K562 (cell line): ENCODE measurements at regions not wholly inside any gene's neighbourhood (a gene's known extent, or its start where the extent isn't known, plus 50 kb on each side); places are given as distances from the start of the nearest gene placed in this dataset.

ENCODE experiments used
- CREB1 ChIP-seq, 2 experiments: sonication (generic) in 1 of 2; formaldehyde crosslinking in 1 of 2; IDR thresholded peaks; 2 replicates each; pipeline versions ENCODE4 v1.6.1 to v1.8.0; 2012 to 2022; ENCODE audit warnings: inconsistent platforms in 1 of 2, mild to moderate bottlenecking in 1 of 2, missing genetic modification reagents in 1 of 2, moderate library complexity in 1 of 2
- CTBP1 ChIP-seq: fragments of 450-650 bp; IDR thresholded peaks from 2 replicates; pipeline ENCODE4 v1.6.1; 2016; ENCODE audit warnings: borderline replicate concordance
- CXXC5 ChIP-seq: fragments of 250-450 bp; sonication (Bioruptor Pico); IDR thresholded peaks from 2 replicates; pipeline ENCODE4 v1.8.0; 2022; ENCODE audit warnings: inconsistent platforms, mild to moderate bottlenecking, moderate library complexity
- EGR1 ChIP-seq: fragments of 450-650 bp; conservative IDR thresholded peaks from 2 replicates; pipeline ENCODE4 v1.6.1; 2017; ENCODE audit warnings: mild to moderate bottlenecking
- ELK1 ChIP-seq: sonication (generic); formaldehyde crosslinking; IDR thresholded peaks from 2 replicates; pipeline ENCODE4 v1.8.1; 2022; ENCODE audit warnings: missing genetic modification reagents
- FOXK2 ChIP-seq, 2 experiments: fragments of 450-650 bp; IDR thresholded peaks in 1 of 2; conservative IDR thresholded peaks in 1 of 2; 2 replicates each; pipeline ENCODE4 v1.6.1; 2016; ENCODE audit warnings: low read depth in 2 of 2, mild to moderate bottlenecking in 1 of 2
- GTF2F1 ChIP-seq: IDR thresholded peaks from 2 replicates; pipeline ENCODE4 v1.6.1; 2011; ENCODE audit warnings: low read depth, low read length, improper control_type of control experiment
- HDAC3 ChIP-seq: fragments of 450-650 bp; IDR thresholded peaks from 2 replicates; pipeline ENCODE4 v1.6.1; 2018; ENCODE audit warnings: borderline replicate concordance, mild to moderate bottlenecking, moderate library complexity; ENCODE audit not compliant: partially characterized antibody
- HMG20A ChIP-seq: fragments of 450-650 bp; formaldehyde crosslinking; conservative IDR thresholded peaks from 2 replicates; pipeline ENCODE4 v1.4.0; 2020; ENCODE audit warnings: mild to moderate bottlenecking, mixed read lengths
- HMGN3 ChIP-seq: IDR thresholded peaks from 2 replicates; pipeline ENCODE4 v1.6.1; 2011; ENCODE audit warnings: borderline replicate concordance, low read depth, mild to moderate bottlenecking, mixed read lengths, low read length; ENCODE audit not compliant: insufficient read length; ENCODE audit errors: extremely low read depth
- MTA2 ChIP-seq: fragments of 450-650 bp; IDR thresholded peaks from 2 replicates; pipeline ENCODE4 v1.6.1; 2016; ENCODE audit warnings: low read depth
- MYNN ChIP-seq, 2 experiments: sonication (generic); formaldehyde crosslinking in 1 of 2; IDR thresholded peaks; 2 replicates each; pipeline versions ENCODE4 v1.5.0 to v1.6.1; 2016 to 2020; ENCODE audit warnings: antibody characterized with exemption in 1 of 2, missing genetic modification reagents in 1 of 2
- POLR3A ChIP-seq: IDR thresholded peaks from 2 replicates; pipeline ENCODE4 v1.6.1; 2011; ENCODE audit warnings: borderline replicate concordance, mild to moderate bottlenecking, moderate library complexity; ENCODE audit not compliant: insufficient read length, insufficient read depth; ENCODE audit errors: extremely low read depth
- POLR3G ChIP-seq: IDR thresholded peaks from 2 replicates; pipeline ENCODE4 v1.6.1; 2011; ENCODE audit not compliant: insufficient read length, insufficient replicate concordance; ENCODE audit errors: extremely low read depth
- PTTG1 ChIP-seq: fragments of 450-650 bp; IDR thresholded peaks from 2 replicates; pipeline ENCODE4 v1.6.1; 2016; ENCODE audit warnings: low read depth, mild to moderate bottlenecking, missing genetic modification characterization, missing compliant biosample characterization
- SMARCA4 ChIP-seq: fragments of 450-650 bp; IDR thresholded peaks from 2 replicates; pipeline ENCODE4 v1.6.1; 2016
- SMARCC2 ChIP-seq: fragments of 450-650 bp; IDR thresholded peaks from 2 replicates; pipeline ENCODE4 v1.6.1; 2017; ENCODE audit warnings: antibody characterized with exemption, moderate library complexity, mild to moderate bottlenecking, low read depth
- TCFL5 ChIP-seq: fragments of 250-450 bp; sonication (Bioruptor Pico); conservative IDR thresholded peaks from 2 replicates; pipeline ENCODE4 v1.6.1; 2021; ENCODE audit warnings: mild to moderate bottlenecking, moderate library complexity, matching md5 sums
- TGIF2 ChIP-seq: sonication (generic); formaldehyde crosslinking; IDR thresholded peaks from 2 replicates; pipeline ENCODE4 v1.8.1; 2022; ENCODE audit warnings: mild to moderate bottlenecking, missing genetic modification reagents, moderate library complexity
- ZNF12 ChIP-seq: sonication (generic); formaldehyde crosslinking; IDR thresholded peaks from 2 replicates; pipeline ENCODE4 v1.4.0; 2020; ENCODE audit warnings: mild to moderate bottlenecking, missing genetic modification reagents
- ZNF165 ChIP-seq: fragments of 250-450 bp; sonication (Bioruptor Pico); IDR thresholded peaks from 2 replicates; pipeline ENCODE4 v1.4.0; 2020; ENCODE audit warnings: borderline replicate concordance
- ZNF263 ChIP-seq: sonication (generic); formaldehyde crosslinking; IDR thresholded peaks from 2 replicates; pipeline ENCODE4 v1.8.0; 2022; ENCODE audit warnings: mild to moderate bottlenecking, missing genetic modification reagents, borderline replicate concordance
- ZNF274 ChIP-seq: IDR thresholded peaks from 2 replicates; pipeline ENCODE4 v1.6.1; 2011; ENCODE audit warnings: low read depth, mild to moderate bottlenecking, low read length, moderate library complexity, borderline replicate concordance
- TF ChIP-seq, protein P1 (sequence below): sonication (generic); formaldehyde crosslinking; IDR thresholded peaks from 2 replicates; pipeline ENCODE4 v1.8.0; 2022; ENCODE audit warnings: mild to moderate bottlenecking, missing genetic modification reagents
- TF ChIP-seq, protein P2 (sequence below), 2 experiments: fragments of 200-800 bp in 1 of 2; sonication (Bioruptor generic) in 1 of 2; sonication (generic) in 1 of 2; formaldehyde crosslinking in 1 of 2; IDR thresholded peaks in 1 of 2; conservative IDR thresholded peaks in 1 of 2; 2 replicates each; pipeline versions ENCODE4 v1.5.0 to v1.6.1; 2016 to 2020; ENCODE audit warnings: missing compliant biosample characterization in 1 of 2, missing genetic modification characterization in 1 of 2, missing genetic modification reagents in 1 of 2
- TF ChIP-seq, protein P3 (sequence below): fragments of 250-450 bp; sonication (Bioruptor Pico); IDR thresholded peaks from 2 replicates; pipeline ENCODE4 v1.5.0; 2020; ENCODE audit warnings: mild to moderate bottlenecking

- TF ChIP-seq ELK1 (CRISPR knock-in tag), result no peak
- TF ChIP-seq, protein P1, sequence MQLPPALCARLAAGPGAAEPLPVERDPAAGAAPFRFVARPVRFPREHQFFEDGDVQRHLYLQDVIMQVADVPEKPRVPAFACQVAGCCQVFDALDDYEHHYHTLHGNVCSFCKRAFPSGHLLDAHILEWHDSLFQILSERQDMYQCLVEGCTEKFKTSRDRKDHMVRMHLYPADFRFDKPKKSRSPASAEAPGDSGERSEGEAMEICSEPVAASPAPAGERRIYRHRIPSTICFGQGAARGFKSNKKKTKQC (CRISPR knock-in tag), result no peak
- no peak for TF ChIP-seq CTBP1
- TF ChIP-seq ZNF165 (CRISPR knock-in tag), result no peak
- no peak for TF ChIP-seq MYNN (IDR thresholded peaks at IDR 0.05)
- TF ChIP-seq MYNN (CRISPR knock-in tag; IDR thresholded peaks at IDR 0.05), result no peak
- no peak for TF ChIP-seq CXXC5 (CRISPR knock-in tag)
- no peak for TF ChIP-seq GTF2F1
- 0 out of 2 replicates have a peak, but pooled peaks have one; percentile 23 for TF ChIP-seq CREB1 (IDR thresholded peaks at IDR 0.05)
- TF ChIP-seq CREB1 (CRISPR knock-in tag; IDR thresholded peaks at IDR 0.05), result no peak
- no peak for TF ChIP-seq POLR3A
- peak; percentile 75 for TF ChIP-seq SMARCC2
- TF ChIP-seq HDAC3, result no peak
- no peak for TF ChIP-seq HMG20A (CRISPR knock-in tag)
- TF ChIP-seq TCFL5 (CRISPR knock-in tag), result no peak
- TF ChIP-seq SMARCA4, result peak; percentile 84
- peak; percentile 82 for TF ChIP-seq MTA2
- TF ChIP-seq EGR1, result no peak
- TF ChIP-seq ZNF12, result no peak
- no peak for TF ChIP-seq ZNF274
- TF ChIP-seq TGIF2, result no peak
- no peak for TF ChIP-seq ZNF263 (CRISPR knock-in tag)
- TF ChIP-seq, protein P2, sequence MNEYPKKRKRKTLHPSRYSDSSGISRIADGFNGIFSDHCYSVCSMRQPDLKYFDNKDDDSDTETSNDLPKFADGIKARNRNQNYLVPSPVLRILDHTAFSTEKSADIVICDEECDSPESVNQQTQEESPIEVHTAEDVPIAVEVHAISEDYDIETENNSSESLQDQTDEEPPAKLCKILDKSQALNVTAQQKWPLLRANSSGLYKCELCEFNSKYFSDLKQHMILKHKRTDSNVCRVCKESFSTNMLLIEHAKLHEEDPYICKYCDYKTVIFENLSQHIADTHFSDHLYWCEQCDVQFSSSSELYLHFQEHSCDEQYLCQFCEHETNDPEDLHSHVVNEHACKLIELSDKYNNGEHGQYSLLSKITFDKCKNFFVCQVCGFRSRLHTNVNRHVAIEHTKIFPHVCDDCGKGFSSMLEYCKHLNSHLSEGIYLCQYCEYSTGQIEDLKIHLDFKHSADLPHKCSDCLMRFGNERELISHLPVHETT (CRISPR knock-in tag; conservative IDR thresholded peaks at IDR 0.05 in 1 of 2, IDR thresholded peaks at IDR 0.05 in 1 of 2), result no peak
- TF ChIP-seq FOXK2 (conservative IDR thresholded peaks at IDR 0.05 in 1 of 2, IDR thresholded peaks at IDR 0.05 in 1 of 2; ENCODE audit: low read depth in 2 of 2), result no peak
- TF ChIP-seq PTTG1, result no peak
- TF ChIP-seq HMGN3, result no peak
- no peak for TF ChIP-seq POLR3G
- TF ChIP-seq, protein P3, sequence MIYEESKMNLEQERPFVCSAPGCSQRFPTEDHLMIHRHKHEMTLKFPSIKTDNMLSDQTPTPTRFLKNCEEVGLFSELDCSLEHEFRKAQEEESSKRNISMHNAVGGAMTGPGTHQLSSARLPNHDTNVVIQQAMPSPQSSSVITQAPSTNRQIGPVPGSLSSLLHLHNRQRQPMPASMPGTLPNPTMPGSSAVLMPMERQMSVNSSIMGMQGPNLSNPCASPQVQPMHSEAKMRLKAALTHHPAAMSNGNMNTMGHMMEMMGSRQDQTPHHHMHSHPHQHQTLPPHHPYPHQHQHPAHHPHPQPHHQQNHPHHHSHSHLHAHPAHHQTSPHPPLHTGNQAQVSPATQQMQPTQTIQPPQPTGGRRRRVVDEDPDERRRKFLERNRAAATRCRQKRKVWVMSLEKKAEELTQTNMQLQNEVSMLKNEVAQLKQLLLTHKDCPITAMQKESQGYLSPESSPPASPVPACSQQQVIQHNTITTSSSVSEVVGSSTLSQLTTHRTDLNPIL, result no peak
Measured at GRCh38 chr7:10803720-10804119, 170.0 kb upstream of the PHF14 start (continued).
